Thoracic aorta (tissue), 2 donors: ENCODE measurements at regions not wholly inside any gene's neighbourhood (a gene's known extent, or its start where the extent isn't known, plus 50 kb on each side); places are given as distances from the start of the nearest gene placed in this dataset.
A peak's percentile ranks its signal among the peaks of the same experiment; 100 is the strongest.

Experiments used
- ATAC-seq: fragments of 150-250 bp; one replicate; pipeline ENCODE4 v1.8.0; 2017; ENCODE audit warnings: low read depth; ENCODE audit not compliant: insufficient number of reproducible peaks, low FRiP score
- DNase-seq: peaks from one replicate; pipeline ENCODE4 v3.0.0-alpha.2; 2020; ENCODE audit warnings: low spot score
- H3K27ac ChIP-seq, 2 donors: fragments of 200-600 bp; sonication (generic); 1 replicate in 1 of 2; 2 replicates in 1 of 2; pipeline ENCODE4 v1.5.1; 2016; ENCODE audit warnings: mild to moderate bottlenecking in 2 of 2, moderate library complexity in 2 of 2
- H3K27me3 ChIP-seq: fragments of 200-600 bp; sonication (generic); replicated peaks from 2 replicates; pipeline ENCODE4 v1.6.0; 2016; ENCODE audit warnings: mild to moderate bottlenecking; ENCODE audit not compliant: insufficient read depth
- H3K36me3 ChIP-seq: fragments of 200-600 bp; sonication (generic); one replicate; pipeline ENCODE4 v1.5.1; 2016
- H3K4me1 ChIP-seq, 2 donors: fragments of 200-600 bp; sonication (generic); 1 replicate in 1 of 2; 2 replicates in 1 of 2; pipeline versions ENCODE4 v1.5.1 to v1.6.0; 2016; ENCODE audit warnings: low read depth in 2 of 2, mild to moderate bottlenecking in 1 of 2; ENCODE audit not compliant: control insufficient read depth in 1 of 2
- H3K4me3 ChIP-seq: fragments of 200-600 bp; sonication (generic); 2 replicates; pipeline ENCODE4 v1.5.1; 2016; ENCODE audit warnings: mild to moderate bottlenecking
- H3K9me3 ChIP-seq: fragments of 200-600 bp; sonication (generic); 2 replicates; pipeline ENCODE4 v1.5.1; 2016
- TF ChIP-seq, protein P1 (sequence below): fragments of 200-600 bp; sonication (generic); IDR thresholded peaks from one replicate; pipeline ENCODE4 v1.5.1; 2019; ENCODE audit warnings: antibody characterized with exemption

DNA sequence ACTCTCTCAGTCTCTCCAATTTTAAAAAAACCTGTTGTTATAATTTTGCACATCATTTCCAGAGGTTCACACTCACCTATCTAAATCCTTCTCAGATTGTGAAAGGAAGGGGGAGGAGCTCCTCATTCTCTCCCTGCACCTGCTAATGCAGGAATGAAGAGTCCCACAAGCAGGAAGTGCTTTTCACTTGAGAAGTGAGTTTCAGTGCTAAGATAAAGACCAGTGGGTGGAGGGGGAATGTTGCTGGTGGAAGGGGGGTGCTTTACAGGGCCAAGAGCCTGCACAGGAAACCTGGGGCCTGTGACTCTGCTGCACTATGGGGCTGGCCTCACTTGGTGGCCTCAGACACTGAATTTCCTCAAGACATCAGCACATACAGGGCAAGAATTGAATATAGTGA, 176.4 kb downstream of the PTPN20 start:
- peaks cover 0 to 13% of the 10 kb centered on the region in 2 donors for H3K4me1 ChIP-seq
- TF ChIP-seq, protein P1, sequence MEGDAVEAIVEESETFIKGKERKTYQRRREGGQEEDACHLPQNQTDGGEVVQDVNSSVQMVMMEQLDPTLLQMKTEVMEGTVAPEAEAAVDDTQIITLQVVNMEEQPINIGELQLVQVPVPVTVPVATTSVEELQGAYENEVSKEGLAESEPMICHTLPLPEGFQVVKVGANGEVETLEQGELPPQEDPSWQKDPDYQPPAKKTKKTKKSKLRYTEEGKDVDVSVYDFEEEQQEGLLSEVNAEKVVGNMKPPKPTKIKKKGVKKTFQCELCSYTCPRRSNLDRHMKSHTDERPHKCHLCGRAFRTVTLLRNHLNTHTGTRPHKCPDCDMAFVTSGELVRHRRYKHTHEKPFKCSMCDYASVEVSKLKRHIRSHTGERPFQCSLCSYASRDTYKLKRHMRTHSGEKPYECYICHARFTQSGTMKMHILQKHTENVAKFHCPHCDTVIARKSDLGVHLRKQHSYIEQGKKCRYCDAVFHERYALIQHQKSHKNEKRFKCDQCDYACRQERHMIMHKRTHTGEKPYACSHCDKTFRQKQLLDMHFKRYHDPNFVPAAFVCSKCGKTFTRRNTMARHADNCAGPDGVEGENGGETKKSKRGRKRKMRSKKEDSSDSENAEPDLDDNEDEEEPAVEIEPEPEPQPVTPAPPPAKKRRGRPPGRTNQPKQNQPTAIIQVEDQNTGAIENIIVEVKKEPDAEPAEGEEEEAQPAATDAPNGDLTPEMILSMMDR = no peak
- no peak overlapping the region for H3K27ac ChIP-seq
- H3K27me3 ChIP-seq = no peaks in the 10 kb centered on the region
- DNase-seq (no peak), ATAC-seq (no peak)
- no peaks in the 10 kb centered on the region for H3K9me3 ChIP-seq
- H3K4me3 ChIP-seq = no peak overlapping the region
- H3K36me3 ChIP-seq = no peaks in the 10 kb centered on the region

GRCh38 chr10:47088656-47089354, 177.6 kb downstream of the PTPN20 start:
- ATAC-seq (no peak), DNase-seq (no peak)
- H3K4me3 ChIP-seq = no peak overlapping the region
- H3K27me3 ChIP-seq = no peaks in the 10 kb centered on the region
- no peaks in the 10 kb centered on the region for H3K36me3 ChIP-seq
- peak overlapping the region; percentile 3 to 59 for H3K27ac ChIP-seq
- TF ChIP-seq, protein P1 = no peak
- H3K9me3 ChIP-seq = no peaks in the 10 kb centered on the region
- peaks cover 0 to 13% of the 10 kb centered on the region in 2 donors for H3K4me1 ChIP-seq

DNA sequence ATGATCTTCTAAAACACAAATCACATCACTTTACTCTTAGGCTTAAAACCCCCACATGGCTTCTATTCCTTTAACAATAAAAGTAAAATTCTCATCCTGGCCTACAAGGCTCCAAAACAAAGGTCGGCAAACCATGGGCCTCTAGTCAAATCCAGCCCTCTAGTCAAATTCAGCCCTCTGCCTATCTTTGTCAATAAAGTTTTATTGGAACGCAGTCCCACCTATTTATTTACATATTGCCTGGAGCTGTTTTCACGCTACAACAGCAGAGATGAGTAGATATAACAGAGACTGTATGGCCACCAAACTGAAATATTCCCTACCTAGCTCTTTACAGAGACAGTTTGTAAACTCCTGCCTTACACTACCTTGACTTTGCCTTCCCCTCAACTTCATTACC, 178.8 kb downstream of the PTPN20 start:
- TF ChIP-seq, protein P1 = no peak
- Histone ChIP-seq H3K27me3 (no peaks in the 10 kb centered on the region), H3K27ac (no peak overlapping the region), H3K9me3 (no peaks in the 10 kb centered on the region), H3K4me3 (no peak overlapping the region), H3K4me1 (peaks cover 0 to 13% of the 10 kb centered on the region in 2 donors), H3K36me3 (no peaks in the 10 kb centered on the region)
- no peak for DNase-seq
- no peak for ATAC-seq

GRCh38 chr10:47090903-47091302, 179.7 kb downstream of the PTPN20 start:
- ATAC-seq = no peak
- Histone ChIP-seq H3K36me3 (no peaks in the 10 kb centered on the region), H3K27ac (no peak overlapping the region), H3K27me3 (no peaks in the 10 kb centered on the region), H3K4me3 (no peak overlapping the region), H3K9me3 (no peaks in the 10 kb centered on the region), H3K4me1 (peaks cover 0 to 13% of the 10 kb centered on the region in 2 donors)
- no peak for DNase-seq
- TF ChIP-seq, protein P1 = no peak

DNA sequence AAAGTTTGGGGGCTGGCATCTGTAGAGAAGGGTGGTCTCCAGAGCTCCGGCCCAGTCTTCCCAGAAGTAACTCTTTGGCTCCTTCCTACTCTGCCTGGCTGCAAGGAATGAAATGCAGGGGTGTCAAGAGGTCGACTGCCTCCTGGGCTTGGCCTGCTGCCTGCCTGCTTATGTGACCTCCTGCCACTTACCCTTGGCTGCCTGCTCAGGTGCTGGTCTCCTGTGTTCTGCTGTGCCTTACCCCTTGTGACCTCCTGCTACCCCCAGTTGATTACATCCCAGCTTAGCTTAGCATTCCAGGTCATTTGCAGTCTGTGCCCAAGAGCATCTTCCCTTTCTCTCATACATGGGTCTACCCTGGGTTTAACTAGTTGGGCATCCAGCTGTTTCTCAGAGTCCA, 180.2 kb downstream of the PTPN20 start:
- Histone ChIP-seq H3K4me3 (no peak overlapping the region), H3K4me1 (peaks cover 0 to 13% of the 10 kb centered on the region in 2 donors), H3K9me3 (no peaks in the 10 kb centered on the region), H3K27me3 (no peaks in the 10 kb centered on the region), H3K27ac (no peak overlapping the region), H3K36me3 (no peaks in the 10 kb centered on the region)
- no peak for DNase-seq
- no peak for ATAC-seq
- TF ChIP-seq, protein P1 = no peak
